Chondrocyte (in vitro differentiated cells): ENCODE measurements at regions not wholly inside any gene's neighbourhood (a gene's known extent, or its start where the extent isn't known, plus 50 kb on each side); places are given as distances from the start of the nearest gene placed in this dataset.
"Not testable (repeated sequence)": the region's sequence is repeated elsewhere in the genome, so short reads cannot be mapped to it uniquely, and the experiment has no call there.

Experiments
- DNase-seq: peaks from one replicate; pipeline ENCODE4 v3.0.0; 2021; ENCODE audit warnings: mixed read lengths, low spot score
- H3K27ac Mint-ChIP-seq: one replicate; pipeline ENCODE4 v1.8.0; 2021; ENCODE audit warnings: mild to moderate bottlenecking, moderate library complexity, mixed read lengths; ENCODE audit not compliant: unreplicated experiment
- H3K27me3 Mint-ChIP-seq: 2 replicates; pipeline ENCODE4 v1.8.0; 2021; ENCODE audit warnings: low read depth, mixed read lengths
- H3K36me3 Mint-ChIP-seq: 2 replicates; pipeline ENCODE4 v1.8.0; 2021; ENCODE audit warnings: low read depth, mixed read lengths
- H3K4me1 Mint-ChIP-seq: 2 replicates; pipeline ENCODE4 v1.8.0; 2021; ENCODE audit warnings: low read depth, mild to moderate bottlenecking, mixed read lengths
- H3K4me3 Mint-ChIP-seq: one replicate; pipeline ENCODE4 v1.8.0; 2021; ENCODE audit warnings: mild to moderate bottlenecking, moderate library complexity, mixed read lengths; ENCODE audit not compliant: unreplicated experiment
- H3K9me3 Mint-ChIP-seq: 2 replicates; pipeline ENCODE4 v1.8.0; 2021; ENCODE audit warnings: low read depth, mixed read lengths
- TF ChIP-seq, protein P1 (sequence below): fragments of 200-600 bp; sonication (generic); IDR thresholded peaks from 2 replicates; pipeline ENCODE4 v1.5.0; 2021; ENCODE audit warnings: antibody characterized with exemption, mild to moderate bottlenecking, moderate library complexity

DNA sequence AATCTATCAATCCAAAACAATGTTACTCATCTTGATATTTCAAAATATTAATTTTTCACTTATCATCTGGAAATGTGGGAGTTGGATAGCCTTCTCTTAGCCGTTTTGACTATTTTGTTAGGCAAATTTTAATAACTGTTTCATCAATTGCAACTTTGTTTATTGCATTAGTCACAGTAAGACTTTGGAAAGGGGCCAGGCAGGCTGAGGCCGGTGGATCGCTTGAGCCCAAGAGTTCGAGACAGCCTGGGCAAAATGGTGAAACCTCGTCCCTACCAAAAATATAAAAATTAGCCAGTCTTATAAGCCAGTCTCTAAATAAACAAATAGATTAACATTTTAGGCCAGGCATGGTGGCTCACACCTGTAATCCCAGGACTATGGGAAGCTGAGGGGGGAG lies 113.0 kb upstream of the NR5A2 start:
- DNase-seq, result no peak
- H3K27me3 Mint-ChIP-seq, result peaks cover 31% of the 10 kb centered on the region
- no peak overlapping the region for H3K27ac Mint-ChIP-seq
- no peaks in the 10 kb centered on the region for H3K36me3 Mint-ChIP-seq
- no peak overlapping the region for H3K4me3 Mint-ChIP-seq
- no peaks in the 10 kb centered on the region for H3K4me1 Mint-ChIP-seq
- no peaks in the 10 kb centered on the region for H3K9me3 Mint-ChIP-seq
- TF ChIP-seq, protein P1, sequence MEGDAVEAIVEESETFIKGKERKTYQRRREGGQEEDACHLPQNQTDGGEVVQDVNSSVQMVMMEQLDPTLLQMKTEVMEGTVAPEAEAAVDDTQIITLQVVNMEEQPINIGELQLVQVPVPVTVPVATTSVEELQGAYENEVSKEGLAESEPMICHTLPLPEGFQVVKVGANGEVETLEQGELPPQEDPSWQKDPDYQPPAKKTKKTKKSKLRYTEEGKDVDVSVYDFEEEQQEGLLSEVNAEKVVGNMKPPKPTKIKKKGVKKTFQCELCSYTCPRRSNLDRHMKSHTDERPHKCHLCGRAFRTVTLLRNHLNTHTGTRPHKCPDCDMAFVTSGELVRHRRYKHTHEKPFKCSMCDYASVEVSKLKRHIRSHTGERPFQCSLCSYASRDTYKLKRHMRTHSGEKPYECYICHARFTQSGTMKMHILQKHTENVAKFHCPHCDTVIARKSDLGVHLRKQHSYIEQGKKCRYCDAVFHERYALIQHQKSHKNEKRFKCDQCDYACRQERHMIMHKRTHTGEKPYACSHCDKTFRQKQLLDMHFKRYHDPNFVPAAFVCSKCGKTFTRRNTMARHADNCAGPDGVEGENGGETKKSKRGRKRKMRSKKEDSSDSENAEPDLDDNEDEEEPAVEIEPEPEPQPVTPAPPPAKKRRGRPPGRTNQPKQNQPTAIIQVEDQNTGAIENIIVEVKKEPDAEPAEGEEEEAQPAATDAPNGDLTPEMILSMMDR, result no peak

DNA sequence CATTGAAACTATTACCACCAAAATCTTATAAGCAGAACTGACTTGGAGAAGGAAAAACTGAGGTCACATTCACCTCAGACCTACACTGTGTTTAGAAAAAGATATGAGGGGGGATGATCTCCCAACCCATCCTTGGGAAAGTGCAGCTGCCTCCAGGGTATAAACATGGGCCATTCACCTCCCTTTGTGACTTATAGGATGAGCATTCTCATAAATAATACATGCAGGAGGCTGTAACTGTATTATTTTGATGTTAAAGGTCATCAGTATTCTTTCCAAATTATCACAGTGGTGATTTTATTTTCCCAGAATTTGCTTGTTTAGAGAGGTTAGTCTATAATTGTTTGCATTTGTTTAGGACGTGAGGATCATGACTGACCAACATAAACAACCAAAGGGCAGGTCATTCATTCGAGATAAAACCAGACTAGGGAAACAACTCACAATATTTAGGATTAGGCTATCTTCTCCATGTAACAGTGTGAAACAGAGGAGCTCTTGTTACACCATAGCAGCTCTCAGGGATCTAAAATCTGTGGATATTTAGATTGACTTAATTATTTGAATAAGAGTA lies 109.2 kb upstream of the NR5A2 start:
- Mint-ChIP-seq H3K36me3 (no peaks in the 10 kb centered on the region), H3K4me3 (no peak overlapping the region), H3K4me1 (no peaks in the 10 kb centered on the region), H3K9me3 (peaks cover 7% of the 10 kb centered on the region), H3K27ac (no peak overlapping the region), H3K27me3 (peaks cover 43% of the 10 kb centered on the region)
- no peak for DNase-seq
- TF ChIP-seq, protein P1, result no peak

DNA sequence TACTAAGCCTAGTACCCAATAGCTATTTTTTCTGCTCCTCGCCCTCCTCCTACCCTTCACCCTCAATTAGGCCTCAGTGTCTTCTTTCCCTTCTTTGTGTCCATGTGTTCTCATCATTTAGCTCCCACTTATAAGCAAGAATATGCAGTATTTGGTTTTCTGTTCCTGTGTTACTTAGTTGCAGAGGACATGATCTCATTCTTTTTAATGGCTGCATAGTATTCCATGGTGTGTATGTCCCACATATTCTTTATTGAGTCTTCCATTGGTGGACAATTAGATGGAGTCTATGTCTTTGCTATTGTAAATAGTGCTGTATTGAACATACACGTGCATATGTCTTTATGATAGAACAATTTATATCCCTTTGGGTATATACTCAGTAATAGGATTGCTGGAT lies 106.9 kb upstream of the NR5A2 start:
- Mint-ChIP-seq H3K4me1 (no peaks in the 10 kb centered on the region), H3K4me3 (no peak overlapping the region), H3K27ac (no peak overlapping the region), H3K36me3 (no peaks in the 10 kb centered on the region), H3K27me3 (peaks cover 43% of the 10 kb centered on the region), H3K9me3 (peaks cover 7% of the 10 kb centered on the region)
- DNase-seq, result no peak
- TF ChIP-seq, protein P1, result no peak

DNA sequence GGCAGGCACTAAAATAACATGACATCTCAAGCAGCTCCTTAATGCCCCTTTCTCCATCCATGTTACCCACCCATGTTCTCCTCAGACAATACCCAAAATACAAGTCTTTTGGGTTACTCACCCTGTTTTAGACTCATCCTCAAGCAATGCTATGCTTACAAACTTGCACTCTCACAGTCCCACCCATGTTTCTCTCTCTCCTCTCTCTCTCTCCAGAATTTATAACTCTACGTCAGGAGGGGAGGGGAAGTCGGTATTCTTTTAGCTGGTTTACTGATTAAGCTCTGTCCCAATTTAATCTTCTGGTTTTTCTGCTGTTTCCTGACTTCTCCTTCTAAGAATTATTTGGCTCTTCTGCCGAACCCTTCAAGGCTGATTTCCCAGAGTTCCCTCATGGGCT lies 98.0 kb upstream of the NR5A2 start:
- TF ChIP-seq, protein P1, result no peak
- H3K9me3 Mint-ChIP-seq, result no peaks in the 10 kb centered on the region
- no peaks in the 10 kb centered on the region for H3K4me1 Mint-ChIP-seq
- H3K27me3 Mint-ChIP-seq, result peaks cover 19% of the 10 kb centered on the region
- no peak overlapping the region for H3K4me3 Mint-ChIP-seq
- no peak overlapping the region for H3K27ac Mint-ChIP-seq
- no peak for DNase-seq
- H3K36me3 Mint-ChIP-seq, result no peaks in the 10 kb centered on the region

DNA sequence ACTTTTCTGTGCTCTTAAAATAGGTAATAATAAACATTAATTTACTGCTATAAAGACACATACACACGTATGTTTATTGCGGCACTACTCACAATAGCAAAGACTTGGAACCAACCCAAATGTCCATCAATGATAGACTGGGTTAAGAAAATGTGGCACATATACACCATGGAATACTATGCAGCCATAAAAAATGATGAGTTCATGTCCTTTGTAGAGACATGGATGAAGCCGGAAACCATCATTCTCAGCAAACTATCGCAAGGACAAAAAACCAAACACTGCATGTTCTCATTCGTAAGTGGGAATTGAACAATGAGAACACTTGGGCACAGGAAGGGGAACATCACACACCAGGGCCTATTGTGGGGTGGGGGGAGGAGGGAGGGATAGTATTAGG lies 97.4 kb upstream of the NR5A2 start:
- not testable (repeated sequence) for DNase-seq, H3K4me1 Mint-ChIP-seq, H3K4me3 Mint-ChIP-seq, H3K27ac Mint-ChIP-seq, H3K36me3 Mint-ChIP-seq, H3K9me3 Mint-ChIP-seq
- H3K27me3 Mint-ChIP-seq, result peaks cover 18% of the 10 kb centered on the region

DNA sequence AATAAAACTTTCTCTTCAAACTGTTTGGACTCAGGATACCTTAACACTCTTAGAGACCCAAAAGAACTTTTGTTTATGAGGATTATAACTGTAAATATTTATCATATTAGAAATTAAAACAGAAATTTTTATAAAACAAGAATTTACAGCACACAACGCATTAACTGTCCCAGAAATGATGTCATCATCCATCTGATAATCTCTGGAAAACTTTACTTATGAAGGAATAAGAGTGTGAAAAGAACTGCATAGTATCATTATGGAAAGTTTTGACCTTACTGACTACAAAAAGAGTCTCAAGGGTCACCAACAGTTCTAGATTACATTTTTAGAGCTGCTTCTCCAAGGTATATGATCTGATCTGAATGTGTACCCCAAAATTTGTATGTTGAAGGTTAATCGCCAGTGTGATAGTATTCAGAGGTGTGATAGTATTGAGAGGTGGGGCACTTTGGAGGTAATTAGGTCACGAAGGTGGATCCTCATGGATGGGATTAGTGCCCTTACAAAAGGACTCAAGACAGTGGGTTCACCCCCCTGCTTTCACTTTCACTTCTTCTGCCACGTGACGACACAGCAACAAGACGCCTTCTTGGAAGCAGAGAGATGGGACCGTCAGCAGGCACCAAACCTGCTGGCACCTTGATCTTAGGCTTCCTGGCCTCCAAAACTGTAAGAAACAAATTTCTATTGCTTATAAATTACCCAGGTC lies 95.7 kb upstream of the NR5A2 start:
- no peak for DNase-seq
- no peaks in the 10 kb centered on the region for H3K36me3 Mint-ChIP-seq
- H3K9me3 Mint-ChIP-seq, result no peaks in the 10 kb centered on the region
- peaks cover 24% of the 10 kb centered on the region for H3K27me3 Mint-ChIP-seq
- no peaks in the 10 kb centered on the region for H3K4me1 Mint-ChIP-seq
- no peak overlapping the region for H3K4me3 Mint-ChIP-seq
- TF ChIP-seq, protein P1, result no peak
- H3K27ac Mint-ChIP-seq, result no peak overlapping the region
